ENCODE measurements at regions not wholly inside any gene's neighbourhood (a gene's known extent, or its start where the extent isn't known, plus 50 kb on each side); places are given as distances from the start of the nearest gene placed in this dataset.

DNA sequence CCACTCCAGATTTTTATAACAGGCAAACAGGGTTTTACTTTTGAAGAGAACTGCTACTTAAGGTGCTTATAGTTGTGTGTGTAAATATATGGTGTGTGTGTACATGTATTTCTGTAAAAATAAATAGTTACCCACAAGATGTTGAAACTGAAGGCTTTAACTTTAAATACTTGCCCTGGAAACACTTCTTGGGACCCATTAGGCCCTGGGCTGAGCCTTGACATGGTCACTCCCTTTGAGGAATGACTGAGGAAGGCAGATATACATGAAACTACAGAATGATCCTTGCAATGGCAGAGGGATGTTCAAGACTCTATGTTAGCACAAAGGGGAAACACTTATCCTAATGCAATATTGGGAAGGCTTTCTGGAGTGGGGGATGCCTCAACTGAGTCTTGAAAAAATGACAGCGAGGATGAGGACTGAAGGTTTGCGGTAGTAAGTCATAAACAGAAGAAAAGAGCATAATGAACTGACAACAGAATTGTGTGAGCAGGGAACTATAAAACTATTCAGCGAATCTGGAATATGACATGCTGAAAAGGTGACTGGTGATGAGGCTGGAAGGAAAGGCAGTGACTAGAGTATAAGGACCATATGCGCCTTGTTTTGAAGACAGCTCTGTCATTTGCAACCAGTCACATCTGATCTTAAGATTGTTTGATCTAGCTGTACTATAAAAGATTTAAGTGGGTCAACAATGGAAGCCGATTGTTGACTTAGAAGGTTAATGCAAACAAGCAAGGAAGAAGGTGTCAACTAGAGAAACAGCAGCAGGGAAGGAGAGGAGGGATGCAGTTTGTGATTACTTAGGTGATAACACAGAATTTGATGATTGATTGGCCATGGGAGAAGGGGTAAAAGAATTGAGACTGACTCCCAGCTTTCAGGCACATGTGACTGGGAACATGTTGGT is 64.4 kb upstream of the COL21A1 start:
- TF ChIP-seq, protein P1, sequence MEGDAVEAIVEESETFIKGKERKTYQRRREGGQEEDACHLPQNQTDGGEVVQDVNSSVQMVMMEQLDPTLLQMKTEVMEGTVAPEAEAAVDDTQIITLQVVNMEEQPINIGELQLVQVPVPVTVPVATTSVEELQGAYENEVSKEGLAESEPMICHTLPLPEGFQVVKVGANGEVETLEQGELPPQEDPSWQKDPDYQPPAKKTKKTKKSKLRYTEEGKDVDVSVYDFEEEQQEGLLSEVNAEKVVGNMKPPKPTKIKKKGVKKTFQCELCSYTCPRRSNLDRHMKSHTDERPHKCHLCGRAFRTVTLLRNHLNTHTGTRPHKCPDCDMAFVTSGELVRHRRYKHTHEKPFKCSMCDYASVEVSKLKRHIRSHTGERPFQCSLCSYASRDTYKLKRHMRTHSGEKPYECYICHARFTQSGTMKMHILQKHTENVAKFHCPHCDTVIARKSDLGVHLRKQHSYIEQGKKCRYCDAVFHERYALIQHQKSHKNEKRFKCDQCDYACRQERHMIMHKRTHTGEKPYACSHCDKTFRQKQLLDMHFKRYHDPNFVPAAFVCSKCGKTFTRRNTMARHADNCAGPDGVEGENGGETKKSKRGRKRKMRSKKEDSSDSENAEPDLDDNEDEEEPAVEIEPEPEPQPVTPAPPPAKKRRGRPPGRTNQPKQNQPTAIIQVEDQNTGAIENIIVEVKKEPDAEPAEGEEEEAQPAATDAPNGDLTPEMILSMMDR (IDR thresholded peaks at IDR 0.05): no peak
- TF ChIP-seq POLR2A (IDR thresholded peaks at IDR 0.05): no peak

Measured in adrenal gland (tissue), 5 donors.